Naive thymus-derived CD4-positive, alpha-beta T cell (primary cell): ENCODE measurements at regions not wholly inside any gene's neighbourhood (a gene's known extent, or its start where the extent isn't known, plus 50 kb on each side); places are given as distances from the start of the nearest gene placed in this dataset.
A peak's percentile ranks its signal among the peaks of the same experiment; 100 is the strongest.

Experiments used
- ATAC-seq: fragments of 150-1000 bp; cut with Tn5 transposase; 2 replicates; pipeline ENCODE4 v1.10.0; 2021; ENCODE audit warnings: mild to moderate bottlenecking, moderate library complexity
- CTCF ChIA-PET: fragments of 350-600 bp; sonication (Branson Sonifier 250); formaldehyde crosslinking; loops from one replicate; lab custom pipeline; 2021; ENCODE audit warnings: antibody characterized with exemption; lab: Charles Lee
- POLR2A ChIA-PET: fragments of 350-600 bp; sonication (Branson Sonifier 250); formaldehyde crosslinking; loops from one replicate; lab custom pipeline; 2021; ENCODE audit warnings: antibody characterized with exemption, inconsistent platforms; lab: Charles Lee
- DNase-seq, 9 donors: peaks; one replicate each; pipeline versions ENCODE4 v3.0.0 to v3.0.0-alpha.2; 2020 to 2022; ENCODE audit warnings: mixed read lengths in 1 of 9
- H3K27ac ChIP-seq: one replicate; pipeline ENCODE4 v1.7.0; 2013; ENCODE audit warnings: mild to moderate bottlenecking, low read depth, low read length, moderate library complexity
- H3K27me3 ChIP-seq, 2 donors: one replicate each; pipeline ENCODE4 v1.7.0; 2013; ENCODE audit warnings: low read length in 2 of 2, mild to moderate bottlenecking in 2 of 2, moderate library complexity in 2 of 2; ENCODE audit not compliant: control insufficient read depth in 2 of 2, insufficient read depth in 2 of 2
- H3K36me3 ChIP-seq, 3 experiments: 1 replicate in 2 of 3; 2 replicates in 1 of 3; pipeline ENCODE4 v1.7.0; 2013; ENCODE audit warnings: low read length in 3 of 3, mild to moderate bottlenecking in 3 of 3, moderate library complexity in 1 of 3; ENCODE audit not compliant: insufficient read depth in 3 of 3, control insufficient read depth in 2 of 3
- H3K4me1 ChIP-seq, 2 donors: one replicate each; pipeline ENCODE4 v1.7.0; 2013; ENCODE audit warnings: low read length in 2 of 2, mild to moderate bottlenecking in 2 of 2, moderate library complexity in 1 of 2; ENCODE audit not compliant: control insufficient read depth in 2 of 2, insufficient read depth in 2 of 2
- H3K4me3 ChIP-seq: 2 replicates; pipeline ENCODE4 v1.7.0; 2013; ENCODE audit warnings: mild to moderate bottlenecking, low read length
- H3K9me3 ChIP-seq, 3 experiments: 1 replicate in 2 of 3; 2 replicates in 1 of 3; pipeline ENCODE4 v1.7.0; 2013; ENCODE audit warnings: low read length in 3 of 3; ENCODE audit not compliant: control insufficient read depth in 2 of 3
- H3K27ac Mint-ChIP-seq, 9 donors: one replicate each; pipeline ENCODE4 v1.8.0; 2020 to 2022; ENCODE audit warnings: mixed read lengths in 9 of 9, mild to moderate bottlenecking in 8 of 9, moderate library complexity in 5 of 9, inconsistent platforms in 2 of 9
- H3K27me3 Mint-ChIP-seq, 5 donors: one replicate each; pipeline ENCODE4 v1.8.0; 2021 to 2022; ENCODE audit warnings: mixed read lengths in 5 of 5, mild to moderate bottlenecking in 1 of 5
- H3K36me3 Mint-ChIP-seq, 5 donors: one replicate each; pipeline ENCODE4 v1.8.0; 2020 to 2022; ENCODE audit warnings: mixed read lengths in 5 of 5, mild to moderate bottlenecking in 3 of 5, inconsistent platforms in 1 of 5
- H3K4me1 Mint-ChIP-seq, 7 donors: one replicate each; pipeline ENCODE4 v1.8.0; 2020 to 2022; ENCODE audit warnings: mixed read lengths in 7 of 7, mild to moderate bottlenecking in 3 of 7, inconsistent platforms in 1 of 7
- H3K4me3 Mint-ChIP-seq, 10 donors: one replicate each; pipeline ENCODE4 v1.8.0; 2020 to 2022; ENCODE audit warnings: mild to moderate bottlenecking in 10 of 10, mixed read lengths in 10 of 10, moderate library complexity in 6 of 10, inconsistent platforms in 2 of 10
- H3K9me3 Mint-ChIP-seq, 11 donors: one replicate each; pipeline ENCODE4 v1.8.0; 2020 to 2022; ENCODE audit warnings: mixed read lengths in 11 of 11, mild to moderate bottlenecking in 4 of 11, inconsistent platforms in 1 of 11, moderate library complexity in 1 of 11
- intact Hi-C, 2 donors: fragments of 100-400 bp; cut with micrococcal nuclease; formaldehyde crosslinking; loops; one replicate each; pipeline ENCODE4 v1.15.1; 2023

DNA sequence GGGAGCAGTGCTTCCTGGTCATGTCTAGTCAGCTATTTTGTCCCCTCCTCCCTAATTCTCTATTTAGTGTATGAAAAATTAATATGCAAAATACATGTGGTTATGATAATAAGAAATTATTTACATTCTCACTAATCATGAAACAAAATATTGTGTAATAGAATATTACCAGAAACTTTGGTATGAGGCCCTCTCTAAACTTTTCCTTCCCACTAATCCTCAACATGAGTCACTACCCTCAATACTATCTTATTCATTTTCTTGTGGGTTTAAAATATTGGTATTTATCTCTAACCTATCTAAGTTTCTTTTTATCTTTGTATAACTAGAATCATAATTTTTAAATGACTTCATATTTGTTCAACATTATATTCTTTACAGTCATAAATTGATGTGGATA is 545.9 kb upstream of the PTPRD start:
- H3K4me1 Mint-ChIP-seq, result no peaks in the 10 kb centered on the region
- intact Hi-C loops, result loop anchor here in 1 of 2 donors (10.0 kb wide), 1 partner anchor 516 kb away; no protein-coding TSS in a partner anchor
- ChIA-PET POLR2A (no interaction called here), CTCF (no interaction called here)
- H3K4me3 Mint-ChIP-seq, result peak overlapping the region in 1 of 10 donors; percentile 33
- peaks cover 5 to 56% (median 17%) of the 10 kb centered on the region in 11 donors for H3K9me3 Mint-ChIP-seq
- H3K27ac Mint-ChIP-seq, result no peak overlapping the region
- no peaks in the 10 kb centered on the region for H3K27me3 Mint-ChIP-seq
- H3K4me1 ChIP-seq, result no peaks in the 10 kb centered on the region
- no peaks in the 10 kb centered on the region for H3K36me3 ChIP-seq
- H3K9me3 ChIP-seq, result peaks cover 0 to 5% (median 0%) of the 10 kb centered on the region in 3 experiments
- no peak overlapping the region for H3K4me3 ChIP-seq
- no peak overlapping the region for H3K27ac ChIP-seq
- no peaks in the 10 kb centered on the region for H3K27me3 ChIP-seq
- H3K36me3 Mint-ChIP-seq, result no peaks in the 10 kb centered on the region
- DNase-seq (no peak), ATAC-seq (no peak)

DNA sequence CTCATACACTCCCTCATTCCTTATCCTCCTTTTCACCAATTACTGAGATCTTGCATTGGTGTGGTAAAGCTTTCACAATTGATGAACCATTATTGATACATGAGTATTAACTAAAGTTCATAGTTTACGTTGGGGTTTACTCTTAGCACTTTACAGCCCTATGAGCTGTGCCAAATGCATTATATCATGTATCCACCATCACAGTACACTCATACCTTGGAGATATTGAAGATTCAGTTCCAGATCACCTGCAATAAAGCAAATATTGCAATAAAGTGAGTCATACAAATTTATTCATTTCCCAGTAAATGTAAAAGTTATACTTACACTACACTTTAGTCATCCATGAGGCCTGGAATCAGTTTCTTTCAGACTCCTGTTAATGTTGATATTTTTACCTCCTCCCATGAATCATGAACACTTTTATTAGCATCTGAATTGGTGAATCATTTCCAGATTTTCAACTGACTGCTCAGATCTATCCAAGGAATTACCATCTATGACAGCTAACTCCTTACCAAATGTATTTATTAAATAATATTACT is 546.6 kb upstream of the PTPRD start:
- Histone ChIP-seq H3K4me1 (no peaks in the 10 kb centered on the region), H3K27me3 (no peaks in the 10 kb centered on the region), H3K36me3 (no peaks in the 10 kb centered on the region), H3K4me3 (no peak overlapping the region), H3K9me3 (peaks cover 0 to 6% (median 5%) of the 10 kb centered on the region in 3 experiments), H3K27ac (no peak overlapping the region)
- Mint-ChIP-seq H3K36me3 (no peaks in the 10 kb centered on the region), H3K27ac (no peak overlapping the region), H3K27me3 (no peaks in the 10 kb centered on the region), H3K9me3 (peaks cover 9 to 53% (median 17%) of the 10 kb centered on the region in 11 donors), H3K4me1 (no peaks in the 10 kb centered on the region), H3K4me3 (no peak overlapping the region)
- POLR2A ChIA-PET, result no interaction called here
- DNase-seq (no peak), ATAC-seq (no peak)
- intact Hi-C loops, result loop anchor here in 1 of 2 donors (10.0 kb wide), 1 partner anchor 515 kb away; no protein-coding TSS in a partner anchor
- CTCF ChIA-PET, result no interaction called here

DNA sequence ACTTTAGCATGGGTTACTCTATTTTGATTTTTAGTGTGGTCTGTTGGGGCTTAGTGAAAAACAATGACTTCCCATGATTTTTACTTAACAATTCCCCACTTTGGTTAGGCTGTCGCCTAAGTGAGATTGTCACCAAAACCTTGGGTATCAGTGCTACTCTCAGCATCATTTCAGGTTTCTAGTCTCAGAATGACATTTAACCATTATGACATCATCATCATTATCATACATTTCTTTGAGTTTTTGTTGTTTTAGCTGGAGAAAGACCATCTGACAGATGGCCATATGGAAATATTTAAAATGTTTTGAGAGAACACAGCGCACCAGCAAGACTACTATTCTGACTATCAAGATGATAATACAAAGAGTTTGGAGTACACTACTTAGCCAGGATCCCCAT is 551.0 kb upstream of the PTPRD start:
- no peak for ATAC-seq
- no peaks in the 10 kb centered on the region for H3K4me1 ChIP-seq
- DNase-seq, result no peak
- H3K36me3 ChIP-seq, result no peaks in the 10 kb centered on the region
- Mint-ChIP-seq H3K4me3 (no peak overlapping the region), H3K36me3 (no peaks in the 10 kb centered on the region), H3K9me3 (peaks cover 0 to 39% (median 11%) of the 10 kb centered on the region in 11 donors), H3K4me1 (no peaks in the 10 kb centered on the region), H3K27ac (no peak overlapping the region), H3K27me3 (no peaks in the 10 kb centered on the region)
- H3K4me3 ChIP-seq, result no peak overlapping the region
- no peak overlapping the region for H3K27ac ChIP-seq
- H3K9me3 ChIP-seq, result peaks cover 0 to 6% (median 0%) of the 10 kb centered on the region in 3 experiments
- intact Hi-C loops, result no loop called here
- H3K27me3 ChIP-seq, result no peaks in the 10 kb centered on the region
- ChIA-PET POLR2A (no interaction called here), CTCF (no interaction called here)

DNA sequence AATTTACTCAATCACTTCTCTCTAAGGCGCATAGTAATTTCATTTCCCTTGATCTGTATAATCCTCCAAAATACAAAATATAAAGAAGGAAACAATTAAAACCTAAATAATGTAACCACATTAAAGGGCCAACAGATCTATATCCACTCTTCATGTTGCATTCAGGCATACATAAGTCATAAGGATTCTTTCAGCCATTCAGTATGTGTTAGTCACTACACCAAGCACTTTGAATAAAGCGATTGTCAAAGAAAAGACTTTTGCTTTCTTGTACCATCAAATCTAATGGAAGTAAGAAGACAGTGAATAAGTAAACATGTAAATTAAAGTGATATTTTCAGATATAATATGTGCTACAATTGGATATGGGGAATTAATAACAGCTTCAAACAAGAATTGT is 569.2 kb upstream of the PTPRD start:
- DNase-seq (no peak), ATAC-seq (no peak)
- H3K27me3 ChIP-seq, result no peaks in the 10 kb centered on the region
- no peaks in the 10 kb centered on the region for H3K27me3 Mint-ChIP-seq
- CTCF ChIA-PET, result no interaction called here
- peaks cover 0 to 27% (median 14%) of the 10 kb centered on the region in 11 donors for H3K9me3 Mint-ChIP-seq
- no peak overlapping the region for H3K4me3 ChIP-seq
- intact Hi-C loops, result loop anchor here in 1 of 2 donors (10.0 kb wide), 1 partner anchor 57 kb away; no protein-coding TSS in a partner anchor
- H3K27ac Mint-ChIP-seq, result no peak overlapping the region
- no peaks in the 10 kb centered on the region for H3K4me1 Mint-ChIP-seq
- H3K27ac ChIP-seq, result no peak overlapping the region
- H3K4me1 ChIP-seq, result no peaks in the 10 kb centered on the region
- no peaks in the 10 kb centered on the region for H3K36me3 ChIP-seq
- POLR2A ChIA-PET, result no interaction called here
- no peaks in the 10 kb centered on the region for H3K9me3 ChIP-seq
- no peak overlapping the region for H3K4me3 Mint-ChIP-seq
- H3K36me3 Mint-ChIP-seq, result peaks cover 0 to 4% (median 0%) of the 10 kb centered on the region in 5 donors

DNA sequence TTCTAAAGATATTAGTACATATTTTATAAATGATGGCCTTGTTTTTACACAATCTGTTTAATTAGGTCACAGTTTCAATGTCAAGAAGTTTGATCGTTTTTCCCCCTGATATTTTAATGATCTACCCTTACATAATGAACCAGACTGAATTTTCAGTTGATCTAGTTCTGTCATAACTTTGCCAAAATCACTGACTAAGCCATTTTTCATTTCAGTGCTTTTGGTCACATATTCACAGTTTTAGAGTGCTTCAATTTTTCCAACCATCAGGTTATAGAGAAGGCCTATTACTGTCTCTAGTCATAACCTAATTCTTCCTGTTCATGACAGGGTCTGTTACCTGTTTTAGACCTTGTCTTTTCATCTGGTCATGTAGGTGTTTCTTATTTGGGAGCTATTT is 577.9 kb upstream of the PTPRD start:
- Mint-ChIP-seq H3K4me3 (no peak overlapping the region), H3K9me3 (peaks cover 5 to 38% (median 20%) of the 10 kb centered on the region in 11 donors)

DNA sequence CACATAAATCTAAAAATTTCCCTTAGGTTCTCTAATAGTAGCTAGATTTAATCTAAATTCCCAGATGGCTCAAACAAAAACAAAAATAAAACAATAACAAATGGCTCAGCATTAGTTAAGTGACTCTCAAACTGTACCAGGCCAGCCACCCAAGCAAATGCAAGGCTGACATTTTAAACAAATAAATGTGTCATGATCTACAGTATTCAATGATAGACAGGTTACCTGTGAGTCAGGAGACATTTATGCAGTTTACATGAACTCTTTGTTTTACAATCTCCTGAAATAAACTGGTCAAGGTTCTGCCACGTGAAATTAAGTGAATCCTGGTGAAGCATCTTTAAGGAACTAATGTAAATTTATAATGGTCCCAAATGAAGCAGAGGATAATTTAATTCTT is 580.2 kb upstream of the PTPRD start:
- CTCF ChIA-PET, result no interaction called here

More for the DNA sequence above, 577.9 kb upstream of the PTPRD start:
- H3K4me1 Mint-ChIP-seq, result no peaks in the 10 kb centered on the region
- H3K4me1 ChIP-seq, result no peaks in the 10 kb centered on the region
- no peak overlapping the region for H3K27ac ChIP-seq
- H3K27me3 Mint-ChIP-seq, result no peaks in the 10 kb centered on the region
- intact Hi-C loops, result no loop called here
- H3K27ac Mint-ChIP-seq, result no peak overlapping the region
- no peak overlapping the region for H3K4me3 ChIP-seq
- peaks cover 0 to 9% (median 0%) of the 10 kb centered on the region in 3 experiments for H3K9me3 ChIP-seq
- ATAC-seq, result no peak
- no peaks in the 10 kb centered on the region for H3K36me3 ChIP-seq
- no peaks in the 10 kb centered on the region for H3K27me3 ChIP-seq
- H3K36me3 Mint-ChIP-seq, result no peaks in the 10 kb centered on the region
- no peak for DNase-seq
- ChIA-PET CTCF (no interaction called here), POLR2A (no interaction called here)

DNA sequence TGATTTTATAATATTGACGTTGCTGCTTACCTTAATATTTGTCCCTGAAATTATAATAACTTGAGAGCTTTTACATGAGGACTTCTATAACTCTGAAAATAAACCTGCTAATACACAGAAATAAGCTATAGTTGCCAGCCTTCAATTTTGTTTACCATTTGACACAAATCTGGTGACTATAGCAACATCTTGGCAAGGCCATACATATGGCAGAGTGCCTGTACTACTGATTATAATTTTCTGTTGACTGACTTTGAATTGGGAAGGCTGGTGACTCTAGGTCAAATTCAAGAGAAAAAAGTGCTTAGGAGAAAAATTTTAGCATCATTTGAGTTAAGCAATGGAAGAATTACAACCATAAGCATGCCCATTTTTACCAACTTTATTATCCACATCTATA is 581.4 kb upstream of the PTPRD start:
- Histone ChIP-seq H3K27ac (no peak overlapping the region), H3K27me3 (no peaks in the 10 kb centered on the region), H3K4me3 (no peak overlapping the region), H3K4me1 (no peaks in the 10 kb centered on the region), H3K9me3 (peaks cover 0 to 2% (median 0%) of the 10 kb centered on the region in 3 experiments), H3K36me3 (no peaks in the 10 kb centered on the region)
- Mint-ChIP-seq H3K27ac (no peak overlapping the region), H3K4me1 (no peaks in the 10 kb centered on the region), H3K27me3 (no peaks in the 10 kb centered on the region), H3K9me3 (peaks cover 2 to 27% (median 11%) of the 10 kb centered on the region in 11 donors), H3K36me3 (peaks cover 0 to 4% (median 0%) of the 10 kb centered on the region in 5 donors), H3K4me3 (no peak overlapping the region)
- CTCF ChIA-PET, result no interaction called here
- DNase-seq (no peak), ATAC-seq (no peak)
- POLR2A ChIA-PET, result no interaction called here
- intact Hi-C loops, result no loop called here

More for the DNA sequence above, 580.2 kb upstream of the PTPRD start:
- POLR2A ChIA-PET, result no interaction called here
- peaks cover 0 to 3% (median 0%) of the 10 kb centered on the region in 5 donors for H3K36me3 Mint-ChIP-seq
- no peak overlapping the region for H3K4me3 ChIP-seq
- no peaks in the 10 kb centered on the region for H3K4me1 Mint-ChIP-seq
- no peaks in the 10 kb centered on the region for H3K27me3 Mint-ChIP-seq
- H3K4me1 ChIP-seq, result no peaks in the 10 kb centered on the region
- intact Hi-C loops, result no loop called here
- no peak overlapping the region for H3K4me3 Mint-ChIP-seq
- H3K27ac ChIP-seq, result no peak overlapping the region
- peaks cover 0 to 9% (median 0%) of the 10 kb centered on the region in 3 experiments for H3K9me3 ChIP-seq
- H3K9me3 Mint-ChIP-seq, result peaks cover 3 to 27% (median 12%) of the 10 kb centered on the region in 11 donors
- no peak for DNase-seq
- no peak for ATAC-seq
- H3K36me3 ChIP-seq, result no peaks in the 10 kb centered on the region
- no peaks in the 10 kb centered on the region for H3K27me3 ChIP-seq
- H3K27ac Mint-ChIP-seq, result no peak overlapping the region
